Adrenal gland (tissue), 9 donors: ENCODE measurements at regions not wholly inside any gene's neighbourhood (a gene's known extent, or its start where the extent isn't known, plus 50 kb on each side); places are given as distances from the start of the nearest gene placed in this dataset.

Source experiments
- DNase-seq, 7 donors: peaks; one replicate each; pipeline ENCODE4 v3.0.0-alpha.2; 2019 to 2020
- H3K27ac ChIP-seq, 5 donors: fragments of 200-600 bp; sonication (generic) in 4 of 5; 1 replicate in 3 of 5; 2 replicates in 2 of 5; pipeline versions ENCODE4 v1.5.1 to v1.8.0; 2016 to 2020; ENCODE audit warnings: mild to moderate bottlenecking in 1 of 5
- H3K27me3 ChIP-seq: fragments of 200-600 bp; 2 replicates; pipeline ENCODE4 v1.8.0; 2021
- H3K36me3 ChIP-seq, 2 donors: fragments of 200-600 bp; replicated peaks in 1 of 2; 1 replicate in 1 of 2; 2 replicates in 1 of 2; pipeline versions ENCODE4 v1.5.1 to v1.8.0; 2018 to 2022
- H3K4me1 ChIP-seq, 2 donors: fragments of 200-600 bp; replicated peaks in 1 of 2; 1 replicate in 1 of 2; 2 replicates in 1 of 2; pipeline versions ENCODE4 v1.5.1 to v1.8.0; 2018 to 2021
- H3K4me3 ChIP-seq, 4 donors: fragments of 200-600 bp; sonication (generic) in 3 of 4; one replicate each; pipeline ENCODE4 v1.5.1; 2016 to 2018
- H3K9me3 ChIP-seq, 3 donors: fragments of 200-600 bp; sonication (generic) in 1 of 3; replicated peaks in 1 of 3; 1 replicate in 2 of 3; 2 replicates in 1 of 3; pipeline versions ENCODE4 v1.5.1 to v1.8.0; 2016 to 2021
- CTCF ChIP-seq, 6 experiments: fragments of 450-650 bp in 4 of 6; fragments of 200-600 bp in 2 of 6; sonication (generic) in 1 of 6; IDR thresholded peaks; 1 replicate in 5 of 6; 2 replicates in 1 of 6; pipeline versions ENCODE4 v1.5.1 to v1.8.0; 2016 to 2021; ENCODE audit warnings: antibody characterized with exemption in 6 of 6, mild to moderate bottlenecking in 2 of 6, moderate library complexity in 1 of 6
- POLR2A ChIP-seq, 2 donors: fragments of 450-650 bp; IDR thresholded peaks; one replicate each; pipeline ENCODE4 v1.6.1; 2017; ENCODE audit warnings: antibody characterized with exemption in 2 of 2, mild to moderate bottlenecking in 2 of 2, moderate library complexity in 1 of 2
- WGBS, 4 donors: extraction: QIAGEN DNeasy Blood & Tissue Kit in 2 of 4; methylation state at CpG; one replicate each; pipeline versions ENCODE4 v1.1.5 to v1.1.7; 2013 to 2017; 5-methylcytosine and 5-hydroxymethylcytosine counted together
- intact Hi-C, 2 donors: fragments of 100-400 bp; cut with DNase I; formaldehyde crosslinking; loops; one replicate each; pipeline versions ENCODE4 v1.14.1 to v1.15.0; 2022 to 2023
- donor health status: healthy with polysubstance abuse.
- donor health status: Bipolar disorder and iron deficiency.
- donor health status: DM: yes; HTN: yes; CAD: no.
- donor health status: DM: no; HTN: no; CAD: no.
- donor health status: DM: no; HTN: no; CAD: no.

GRCh38 chr15:93469994-93470393 is 381.0 kb upstream of the RGMA start:
- no peak for DNase-seq
- no peaks in the 10 kb centered on the region for H3K9me3 ChIP-seq
- no peak for TF ChIP-seq POLR2A (IDR thresholded peaks at IDR 0.05)
- no peaks in the 10 kb centered on the region for H3K36me3 ChIP-seq
- H3K4me1 ChIP-seq: no peaks in the 10 kb centered on the region
- 68 to 83% (median 79%) methylated on average over 12 of the region's 12 CpGs for WGBS, 4 donors
- H3K27ac ChIP-seq: no peak overlapping the region
- intact Hi-C loops: no loop called here
- no peaks in the 10 kb centered on the region for H3K27me3 ChIP-seq
- no peak overlapping the region for H3K4me3 ChIP-seq

- H3K27me3 ChIP-seq: no peaks in the 10 kb centered on the region
- WGBS, 4 donors: 19 to 33% (median 24%) methylated on average over 3 of the region's 3 CpGs
- peak in 1 of 7 donors; percentile 23 for DNase-seq
- intact Hi-C loops: no loop called here
- no peak for TF ChIP-seq POLR2A (IDR thresholded peaks at IDR 0.05)
- no peak for TF ChIP-seq CTCF (IDR thresholded peaks at IDR 0.05)
- no peaks in the 10 kb centered on the region for H3K4me1 ChIP-seq
- H3K27ac ChIP-seq: no peak overlapping the region
- no peaks in the 10 kb centered on the region for H3K9me3 ChIP-seq
- no peaks in the 10 kb centered on the region for H3K36me3 ChIP-seq
- H3K4me3 ChIP-seq: no peak overlapping the region
These were observed 378.3 kb upstream of the RGMA start for GRCh38 chr15:93467337-93467736.

GRCh38 chr15:93466380-93466779 is 377.4 kb upstream of the RGMA start:
- WGBS, 4 donors: 62 to 78% (median 73%) methylated on average over 1 of the region's 1 CpG
- H3K4me3 ChIP-seq: no peak overlapping the region
- H3K36me3 ChIP-seq: no peaks in the 10 kb centered on the region
- H3K27ac ChIP-seq: no peak overlapping the region
- TF ChIP-seq CTCF (IDR thresholded peaks at IDR 0.05): no peak
- intact Hi-C loops: no loop called here
- no peaks in the 10 kb centered on the region for H3K4me1 ChIP-seq
- no peak for DNase-seq
- no peaks in the 10 kb centered on the region for H3K9me3 ChIP-seq
- H3K27me3 ChIP-seq: no peaks in the 10 kb centered on the region

- H3K36me3 ChIP-seq: no peaks in the 10 kb centered on the region
- 69 to 82% (median 71%) methylated on average over 4 of the region's 4 CpGs for WGBS, 4 donors
- TF ChIP-seq CTCF (IDR thresholded peaks at IDR 0.05): no peak
- no peak for TF ChIP-seq POLR2A (IDR thresholded peaks at IDR 0.05)
- intact Hi-C loops: no loop called here
- no peaks in the 10 kb centered on the region for H3K27me3 ChIP-seq
- no peak overlapping the region for H3K27ac ChIP-seq
- H3K9me3 ChIP-seq: no peaks in the 10 kb centered on the region
- no peaks in the 10 kb centered on the region for H3K4me1 ChIP-seq
- H3K4me3 ChIP-seq: no peak overlapping the region
- DNase-seq: no peak
These were observed 373.7 kb upstream of the RGMA start for GRCh38 chr15:93462690-93463089.

- H3K9me3 ChIP-seq: no peaks in the 10 kb centered on the region
- no peaks in the 10 kb centered on the region for H3K36me3 ChIP-seq
- H3K4me3 ChIP-seq: no peak overlapping the region
- intact Hi-C loops: no loop called here
- H3K4me1 ChIP-seq: no peaks in the 10 kb centered on the region
- no peak overlapping the region for H3K27ac ChIP-seq
- no peaks in the 10 kb centered on the region for H3K27me3 ChIP-seq
- DNase-seq: no peak
- no peak for TF ChIP-seq POLR2A (IDR thresholded peaks at IDR 0.05)
- no peak for TF ChIP-seq CTCF (IDR thresholded peaks at IDR 0.05)
These were observed 371.7 kb upstream of the RGMA start for GRCh38 chr15:93460717-93461116.
